HG03280 (cell line): ENCODE measurements at regions not wholly inside any gene's neighbourhood (a gene's known extent, or its start where the extent isn't known, plus 50 kb on each side); places are given as distances from the start of the nearest gene placed in this dataset.

ENCODE experiments used
- ATAC-seq: cut with Tn5 transposase; IDR thresholded peaks from one replicate; pipeline ENCODE4 v1.9.1; 2021; ENCODE audit warnings: mild to moderate bottlenecking, moderate library complexity; ENCODE audit not compliant: unreplicated experiment

DNA sequence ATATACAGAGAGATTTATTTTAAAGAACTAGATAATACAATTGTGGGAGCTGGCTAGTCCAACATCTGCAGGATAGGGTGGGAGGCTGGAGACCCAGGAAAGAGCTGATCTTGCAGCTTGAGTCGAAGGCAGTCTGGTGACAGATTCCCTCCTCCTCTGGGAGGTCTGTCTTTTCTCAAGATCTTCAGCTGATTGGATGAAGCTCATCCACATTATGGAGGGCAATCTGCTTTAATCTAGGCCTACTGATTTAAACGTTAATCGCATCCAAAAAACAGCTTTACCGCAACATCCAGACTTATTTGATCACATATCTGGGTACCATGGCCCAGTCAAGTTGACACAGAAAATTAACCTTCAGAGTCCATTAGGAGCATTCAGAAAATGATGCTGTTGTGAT is 168.1 kb downstream of the ATPSCKMT start:
- ATAC-seq = no peak

DNA sequence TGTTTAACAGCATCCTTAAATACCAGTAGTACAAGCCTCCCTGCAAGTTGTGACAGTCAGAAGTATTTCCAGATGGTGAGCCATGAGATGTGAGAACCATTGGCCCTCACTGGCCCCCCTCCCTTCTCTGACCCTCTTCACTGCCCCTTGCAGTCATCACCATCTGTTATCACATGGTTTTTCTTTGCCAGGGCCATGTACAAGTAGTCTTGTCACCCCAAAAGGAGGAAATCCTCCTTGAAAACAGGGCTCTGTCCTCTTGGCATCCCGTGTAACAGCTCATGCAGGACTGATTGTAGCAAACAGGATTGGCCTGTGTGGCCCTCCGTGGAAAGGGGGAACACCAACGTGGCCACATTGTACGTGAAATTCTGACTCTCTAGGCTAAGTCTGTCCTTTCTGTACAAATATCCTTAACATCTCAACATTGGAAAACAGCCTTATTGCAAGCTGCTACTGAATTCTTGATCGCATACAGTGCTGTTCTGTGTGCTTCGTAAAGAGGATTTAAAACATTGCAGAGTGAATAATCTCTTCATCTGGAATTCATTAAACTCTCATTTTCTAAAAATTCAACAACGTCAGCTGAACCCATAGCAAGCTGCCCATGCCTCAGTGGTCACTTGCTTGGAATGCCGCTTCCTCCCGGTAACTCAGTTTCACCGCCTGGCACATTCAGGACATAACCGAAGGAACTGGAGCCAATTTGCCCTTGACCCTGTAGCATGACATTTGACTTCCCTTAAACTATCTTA is 171.7 kb downstream of the ATPSCKMT start:
- ATAC-seq = no peak

DNA sequence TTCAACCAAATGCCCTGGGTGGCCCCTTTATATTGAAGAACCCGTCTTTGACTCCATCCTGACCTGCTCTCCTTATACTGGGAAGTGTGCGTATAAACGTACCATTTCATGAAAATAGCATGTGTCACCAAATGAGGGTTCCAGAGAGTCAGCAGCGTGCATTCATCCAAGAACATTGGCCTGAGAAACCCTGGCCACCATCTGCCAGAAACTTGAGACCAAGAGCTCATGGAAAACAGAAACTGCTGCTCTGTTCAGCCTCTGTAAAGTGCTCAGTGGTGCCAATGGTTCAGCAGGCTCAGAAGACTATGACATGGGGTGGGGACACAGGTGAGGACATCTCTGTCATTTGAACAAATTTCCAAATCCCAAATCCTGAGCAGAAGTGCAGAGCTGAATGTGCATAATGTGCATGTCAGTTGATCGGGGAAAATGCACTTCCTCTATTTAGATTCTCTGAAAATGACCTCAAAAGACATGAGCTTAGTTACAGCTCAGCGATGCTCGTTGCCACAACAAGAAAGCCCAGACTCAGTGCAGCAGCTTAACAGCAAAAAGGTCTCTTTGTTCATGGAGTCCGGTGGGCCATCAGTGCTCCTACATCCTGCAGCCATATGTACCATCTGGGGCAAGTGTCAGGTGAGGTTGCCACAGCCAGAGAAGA is 176.1 kb downstream of the ATPSCKMT start:
- no peak for ATAC-seq

DNA sequence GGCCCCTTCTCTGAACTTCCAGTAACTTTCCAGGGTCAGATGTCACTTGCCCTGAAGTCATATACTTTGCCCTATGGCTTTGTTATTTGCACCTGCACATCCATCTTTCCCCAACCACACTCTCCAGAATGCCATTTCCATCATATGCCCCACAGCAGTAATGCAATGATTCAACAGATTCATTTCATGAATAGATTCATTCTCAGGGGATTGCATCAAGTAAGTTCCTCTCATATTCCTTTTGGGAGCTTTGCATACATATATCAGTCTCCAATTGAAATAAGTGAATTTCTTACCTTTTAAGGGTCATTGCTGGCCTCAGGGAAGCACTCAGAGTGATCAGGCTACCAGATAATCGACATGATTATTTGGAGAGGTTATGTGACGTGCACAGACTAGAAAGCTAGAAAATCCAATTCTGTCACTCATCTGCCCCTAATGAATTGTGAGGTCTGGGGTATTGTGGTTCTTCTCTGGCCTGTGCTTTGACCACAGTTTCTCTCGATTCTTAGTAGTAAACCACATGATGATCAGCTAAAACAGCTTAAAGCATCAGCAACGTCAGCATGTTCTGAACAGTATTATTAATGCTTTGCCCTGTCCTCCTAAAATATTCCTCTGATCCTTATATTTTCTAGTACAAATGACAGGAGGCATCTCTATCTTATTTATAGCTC is 179.9 kb downstream of the ATPSCKMT start:
- ATAC-seq = no peak

DNA sequence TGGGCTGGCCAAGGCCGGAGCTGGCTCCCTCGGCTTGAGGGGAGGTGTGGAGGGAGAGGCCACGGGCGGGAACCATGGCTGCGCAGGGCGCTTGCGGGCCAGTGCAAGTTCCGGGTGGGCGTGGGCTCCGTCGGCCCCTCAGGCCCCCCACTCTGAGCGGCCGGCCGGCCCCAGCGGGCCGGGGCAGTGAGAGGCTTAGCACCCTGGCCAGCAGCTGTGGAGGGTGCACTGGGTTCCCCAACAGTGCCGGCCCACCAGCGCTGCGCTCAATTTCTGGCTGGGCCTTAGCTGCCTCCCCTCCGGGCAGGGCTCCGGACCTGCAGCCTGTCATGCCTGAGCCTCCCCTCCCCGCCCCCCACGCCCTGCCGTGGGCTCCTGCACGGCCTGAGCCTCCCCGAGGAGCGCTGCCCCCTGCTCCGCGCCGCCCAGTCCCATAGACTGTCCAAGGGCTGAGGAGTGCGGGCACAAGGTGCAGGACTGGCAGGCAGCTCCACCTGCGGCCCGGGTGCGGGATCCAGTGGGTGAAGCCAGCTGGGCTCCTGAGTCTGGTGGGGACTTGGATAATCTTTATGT is 184.2 kb downstream of the ATPSCKMT start:
- no peak for ATAC-seq

DNA sequence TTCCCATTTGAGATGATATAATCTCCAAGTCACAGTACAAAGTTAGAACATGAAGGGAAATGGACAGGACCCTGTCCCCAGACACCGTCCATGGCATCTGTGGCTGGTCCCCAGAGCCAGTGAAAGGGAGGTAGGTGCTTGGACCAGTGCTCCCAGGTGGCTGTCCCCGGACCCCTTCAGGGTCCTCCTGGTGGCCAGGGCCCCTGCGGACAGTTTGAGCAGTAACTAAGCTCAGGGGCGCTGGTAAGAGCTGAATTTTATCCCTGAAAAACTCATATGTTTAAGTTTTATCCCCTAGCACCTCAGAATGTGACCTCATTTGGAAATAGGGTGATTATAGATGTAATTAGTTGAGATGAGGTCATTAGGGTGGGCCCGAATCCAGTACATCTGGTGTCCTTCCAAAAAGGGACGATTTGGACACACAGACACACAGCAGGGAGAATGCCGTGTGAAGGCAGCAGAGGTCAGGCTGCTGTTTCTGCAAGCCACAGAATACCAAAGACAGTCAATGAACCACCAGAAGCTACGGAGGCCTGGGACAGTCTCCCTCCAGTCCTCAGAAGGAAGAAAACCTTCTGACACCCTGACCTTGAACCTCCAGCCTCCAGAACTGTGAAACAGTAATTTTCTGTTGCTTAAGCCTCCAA is 185.0 kb downstream of the ATPSCKMT start:
- ATAC-seq = no peak

DNA sequence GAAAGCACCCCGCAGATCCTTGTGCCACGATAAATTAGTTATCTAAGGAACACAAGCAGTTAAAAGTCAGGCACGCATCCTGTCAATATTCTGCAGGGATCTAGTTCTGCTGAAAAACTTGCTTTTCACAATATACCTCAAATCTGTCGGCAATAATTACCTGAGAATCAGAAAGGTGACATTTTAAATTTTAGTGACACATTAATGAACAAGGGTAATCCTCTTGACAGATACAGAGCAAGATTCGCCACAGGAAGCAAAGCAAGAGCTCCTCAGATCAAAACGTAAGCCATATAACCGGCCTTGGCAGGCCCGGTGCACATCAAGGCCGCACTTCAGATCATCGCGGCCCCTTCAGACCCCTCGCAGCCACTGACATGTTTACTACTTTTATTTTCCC is 185.7 kb downstream of the ATPSCKMT start:
- ATAC-seq = no peak

DNA sequence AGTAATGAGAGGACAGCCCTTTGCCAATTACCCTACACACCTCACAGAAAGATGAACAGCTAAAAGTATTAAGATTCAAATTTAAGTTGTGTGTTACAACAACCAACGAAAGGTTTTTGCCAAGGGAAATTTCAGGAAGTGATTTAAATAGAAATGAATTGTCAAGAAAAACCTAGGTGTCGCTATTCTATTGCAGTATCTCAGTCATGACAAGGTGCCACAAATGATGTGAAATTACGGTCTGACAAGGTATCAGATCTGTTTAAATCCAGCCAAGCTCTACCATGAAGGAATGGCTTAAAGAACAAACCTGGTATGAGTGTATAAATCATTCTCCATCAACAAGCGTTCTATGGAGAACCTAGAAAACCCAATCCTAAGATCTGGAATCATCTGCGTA is 189.7 kb downstream of the ATPSCKMT start:
- ATAC-seq = no peak

DNA sequence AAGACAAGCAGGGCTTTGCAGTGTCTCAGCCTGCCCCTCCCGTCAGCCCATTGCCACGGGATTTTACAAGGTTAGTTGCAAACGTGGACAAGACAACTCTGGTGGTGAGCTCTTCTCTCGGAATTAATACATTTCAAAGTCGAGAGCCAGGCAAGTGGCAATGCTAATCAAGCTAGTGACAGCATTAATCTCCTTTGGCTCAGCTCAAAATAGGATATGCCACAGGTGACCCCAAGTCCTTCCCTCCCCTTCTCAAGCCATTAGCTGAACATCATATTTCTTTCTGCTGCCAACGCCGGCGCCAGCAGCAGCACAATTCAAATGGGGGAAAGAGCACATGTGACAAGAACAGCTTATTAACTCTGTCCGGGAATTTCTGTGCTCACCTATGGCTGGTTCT is 190.1 kb downstream of the ATPSCKMT start:
- ATAC-seq = no peak

DNA sequence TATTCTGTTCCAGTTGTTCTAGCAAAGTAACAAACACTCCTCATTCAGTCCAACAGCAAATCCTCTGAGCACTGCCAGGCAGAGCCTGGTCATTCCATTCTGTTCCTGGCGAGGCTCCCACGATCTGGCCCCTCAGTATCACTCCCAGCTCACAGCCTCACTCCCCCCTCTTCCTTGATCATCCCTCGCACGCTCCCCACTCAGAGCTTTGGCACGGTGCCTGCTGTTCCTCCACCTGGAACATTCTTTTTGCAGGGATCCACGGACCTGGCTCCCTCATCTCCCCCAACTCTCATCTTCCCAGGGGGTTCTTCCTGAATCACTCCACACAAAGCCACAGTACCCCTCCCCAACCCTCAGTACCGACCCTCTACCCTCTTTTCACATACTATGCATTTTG is 192.3 kb downstream of the ATPSCKMT start:
- no peak for ATAC-seq

DNA sequence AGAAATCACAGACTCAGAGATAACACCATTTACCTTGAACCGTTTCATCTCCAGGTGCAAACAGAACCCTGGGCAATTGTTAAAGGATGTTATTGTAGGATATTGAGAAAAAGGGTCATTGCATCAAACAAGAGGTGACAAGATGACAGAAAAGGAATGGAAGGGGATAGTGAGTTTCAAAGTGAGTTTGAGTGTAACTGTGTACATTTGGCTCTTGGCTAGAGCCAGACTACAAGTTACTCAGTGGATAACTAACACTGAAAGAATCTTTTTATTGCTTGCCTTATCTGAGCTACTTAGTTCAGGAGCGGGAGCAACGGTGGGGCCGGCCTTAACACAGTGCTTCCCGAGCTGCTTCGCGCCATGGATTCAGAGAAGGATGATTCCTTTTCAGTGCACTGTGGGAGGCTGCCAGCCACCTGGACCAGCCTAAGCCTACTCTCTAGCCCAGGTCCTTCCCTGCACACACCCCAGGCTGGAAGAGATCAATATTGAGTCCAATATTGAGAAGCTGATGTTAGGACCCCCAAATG is 193.4 kb downstream of the ATPSCKMT start:
- ATAC-seq = no peak

DNA sequence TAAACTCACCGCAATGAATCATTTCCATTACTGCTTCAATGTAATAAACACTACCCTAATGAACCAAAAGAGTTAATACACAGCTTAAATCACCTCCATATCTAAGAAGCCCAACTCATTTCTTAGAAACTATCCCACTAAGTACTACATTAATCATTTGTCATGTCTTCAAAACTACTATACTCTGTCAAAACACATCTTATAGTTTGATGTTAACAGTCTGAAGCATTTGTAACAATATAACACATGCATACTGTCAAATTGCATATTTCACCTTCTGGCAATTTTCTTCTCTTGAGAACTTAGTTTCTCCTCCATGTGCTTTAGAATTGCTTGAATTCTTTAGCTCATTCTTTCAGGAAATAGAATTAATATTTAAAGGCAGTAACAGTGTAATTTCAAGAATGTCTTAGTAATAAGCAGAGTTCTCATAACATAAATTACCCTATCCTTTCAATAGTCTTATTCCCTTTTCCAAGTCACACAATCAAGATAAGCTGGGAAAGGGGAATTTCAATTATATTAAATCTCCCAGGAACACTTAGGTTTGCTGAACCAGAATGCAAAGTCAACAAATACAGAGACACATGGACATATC is 199.7 kb downstream of the ATPSCKMT start:
- ATAC-seq = no peak

DNA sequence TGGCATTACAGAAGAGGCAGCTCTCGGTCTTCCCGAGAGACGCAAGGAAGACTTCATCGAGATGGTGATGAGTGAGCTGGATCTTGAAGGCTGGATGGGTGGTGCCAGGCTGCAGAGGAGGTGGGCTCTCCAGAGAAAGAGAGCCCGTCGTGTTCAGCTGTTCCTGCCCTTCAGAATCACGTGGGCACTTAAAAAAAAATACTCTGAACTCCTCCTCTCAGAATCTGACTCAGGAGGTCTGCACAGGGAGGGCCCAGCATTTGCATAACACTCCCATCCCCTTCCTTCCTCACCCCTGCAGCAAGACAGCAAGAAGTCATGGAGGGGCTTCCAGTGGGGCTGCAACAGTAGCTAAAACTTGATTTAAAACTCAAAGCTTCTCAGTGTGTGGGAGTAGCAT is 203.0 kb downstream of the ATPSCKMT start:
- ATAC-seq = no peak

DNA sequence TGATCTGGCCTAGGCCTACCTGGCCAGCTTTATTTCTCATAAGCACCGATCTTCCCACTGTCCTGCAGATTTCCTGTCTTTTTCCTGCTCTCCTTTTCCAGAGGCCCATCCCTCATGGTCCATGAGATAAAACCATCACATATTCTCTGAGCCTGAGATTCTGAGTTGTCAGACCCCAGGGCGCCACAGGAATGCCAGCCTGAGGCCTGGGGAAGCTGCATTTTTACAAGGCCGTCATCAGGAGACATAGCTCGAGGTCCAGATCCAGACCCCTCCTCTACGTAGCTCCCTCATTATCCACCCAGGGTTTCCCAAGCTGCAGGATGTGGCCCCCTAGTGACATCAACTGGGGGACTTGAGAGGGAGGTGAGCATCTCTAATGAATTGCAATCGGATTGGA is 204.3 kb downstream of the ATPSCKMT start:
- ATAC-seq = no peak

DNA sequence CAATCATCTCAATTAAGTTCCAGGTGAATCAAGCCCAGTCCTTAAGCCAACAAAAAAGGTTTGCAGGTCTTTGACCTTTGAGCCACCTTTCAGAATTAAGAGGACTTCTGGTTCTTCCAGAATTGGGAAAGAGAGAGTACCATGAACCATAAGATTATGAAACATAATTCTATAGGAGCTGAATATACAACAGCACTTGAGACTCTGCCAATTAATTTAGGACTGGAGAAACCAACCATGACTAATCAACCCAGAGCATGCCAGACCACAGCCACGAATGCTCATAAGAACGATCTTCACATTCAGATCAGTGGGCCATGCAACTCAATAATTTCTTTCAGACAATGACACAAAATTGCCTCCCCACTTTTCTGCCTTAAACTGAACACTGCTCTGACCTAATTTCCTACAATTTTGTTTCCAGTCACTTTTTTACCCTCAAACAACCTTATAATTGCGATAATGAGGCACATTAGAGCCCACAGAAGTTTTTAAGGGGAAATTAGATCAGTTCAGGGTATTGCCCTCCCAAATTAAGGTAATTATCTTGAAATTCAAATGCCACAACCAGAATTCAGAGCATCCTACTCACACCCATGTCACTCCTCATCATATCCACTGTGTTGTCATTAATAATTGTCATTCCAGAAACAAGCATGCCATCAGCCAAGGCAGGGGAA is 213.4 kb downstream of the ATPSCKMT start:
- ATAC-seq = no peak

DNA sequence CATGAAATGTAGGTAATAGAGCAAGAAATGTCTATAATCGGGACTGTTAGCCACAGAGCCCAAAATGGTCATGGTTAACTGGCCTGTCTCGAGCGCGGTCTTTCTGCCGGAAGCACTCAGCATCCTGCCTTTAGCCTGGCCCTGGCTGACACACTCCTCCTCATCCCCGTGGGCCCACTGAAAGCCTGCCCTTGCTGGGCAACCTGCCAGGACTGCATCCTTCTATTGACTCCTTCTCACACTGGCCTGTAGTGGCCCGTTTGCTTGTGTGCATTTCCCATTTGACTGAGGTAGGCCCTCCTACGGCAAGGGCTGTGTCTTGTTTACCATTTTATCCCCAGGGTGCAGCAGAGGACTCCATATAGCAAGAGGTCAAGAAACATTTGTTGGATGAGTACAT is 215.7 kb downstream of the ATPSCKMT start:
- no peak for ATAC-seq

DNA sequence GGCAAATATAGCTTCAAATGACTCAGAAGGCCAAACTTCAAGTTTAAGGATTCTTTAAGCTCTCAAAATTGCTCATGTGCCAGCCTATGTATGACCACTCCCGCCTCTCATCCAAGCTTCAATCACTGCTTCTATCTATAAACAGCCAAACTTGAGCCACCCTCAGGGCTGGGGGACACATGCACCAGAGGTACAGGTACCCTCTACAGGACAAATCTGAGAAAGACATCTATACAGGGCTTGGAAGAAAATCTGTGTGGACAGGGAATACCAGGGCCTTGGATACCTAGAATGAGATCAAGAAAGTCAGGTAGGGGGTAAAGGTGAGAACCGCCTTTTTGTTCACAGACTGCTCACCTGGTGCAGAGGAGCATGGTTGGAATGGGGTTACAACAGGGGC is 217.9 kb downstream of the ATPSCKMT start:
- no peak for ATAC-seq

DNA sequence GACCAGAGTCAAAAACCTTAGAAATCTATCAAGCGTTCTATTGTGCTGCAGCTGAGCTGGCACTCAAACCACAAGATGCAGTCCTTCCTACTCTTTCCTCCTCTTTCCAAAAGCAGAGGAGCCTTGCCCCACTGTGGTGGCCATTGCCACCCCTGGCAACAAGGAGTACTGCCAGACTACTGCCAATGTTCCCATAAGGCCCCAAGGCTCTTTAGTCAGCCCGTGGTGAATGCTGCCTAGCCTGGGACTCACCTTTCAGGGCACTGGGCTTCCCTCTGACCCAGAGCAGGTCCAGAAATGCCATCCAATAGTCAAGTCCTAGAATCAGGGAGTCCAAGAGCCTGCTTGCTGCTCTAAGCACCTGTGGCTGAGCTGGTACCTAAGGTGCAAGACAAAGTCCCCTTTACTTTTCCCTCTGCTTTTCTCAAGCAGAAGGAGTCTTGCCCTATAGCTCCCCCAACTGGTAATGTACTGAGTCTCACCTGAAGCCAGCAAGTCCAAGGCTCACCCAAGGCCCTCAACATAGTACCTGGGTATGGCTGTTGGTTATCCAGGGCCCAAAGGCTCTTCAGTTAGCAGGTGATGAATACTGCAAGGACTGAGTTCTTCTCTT is 219.4 kb downstream of the ATPSCKMT start:
- no peak for ATAC-seq

DNA sequence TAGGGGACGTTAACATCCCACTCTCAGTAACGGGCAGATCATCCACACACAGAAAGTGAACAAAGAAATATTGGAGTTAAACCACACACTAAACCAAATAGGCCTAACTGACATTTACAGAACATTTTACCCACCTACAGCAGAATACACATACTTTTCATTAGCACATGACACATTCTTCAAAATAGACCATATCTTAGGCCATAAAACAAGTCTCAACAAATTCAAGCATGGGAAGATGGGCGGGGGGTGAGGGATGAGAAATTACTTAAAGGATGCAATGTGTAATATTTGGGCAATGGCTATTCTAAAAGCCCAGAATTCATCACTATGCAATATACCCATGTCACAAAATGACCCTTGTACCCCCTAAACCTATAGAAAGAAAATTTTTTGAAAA is 226.2 kb downstream of the ATPSCKMT start:
- ATAC-seq = no peak

DNA sequence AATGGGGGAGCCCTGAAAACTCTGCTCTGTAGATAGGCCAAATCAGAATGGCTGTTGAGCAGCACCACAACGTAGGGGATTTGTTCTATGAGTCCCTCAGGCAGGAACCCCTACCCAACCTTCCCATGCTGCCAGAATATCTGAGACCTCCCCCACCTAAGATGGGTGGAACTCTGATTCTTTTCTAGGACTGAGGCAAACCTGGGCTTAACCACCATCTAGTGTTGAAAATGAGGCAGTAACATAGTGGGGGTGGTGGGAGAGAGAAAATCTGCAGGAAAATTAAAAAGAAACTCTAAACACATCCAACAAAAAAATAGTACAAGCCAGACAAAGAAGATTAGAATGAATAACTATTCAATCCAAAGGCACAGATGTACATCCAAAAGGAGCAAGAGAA is 228.4 kb downstream of the ATPSCKMT start:
- no peak for ATAC-seq
